Neuron (in vitro differentiated cells): ENCODE measurements at regions not wholly inside any gene's neighbourhood (a gene's known extent, or its start where the extent isn't known, plus 50 kb on each side); places are given as distances from the start of the nearest gene placed in this dataset.

ENCODE experiments used
- H2AFZ ChIP-seq: one replicate; pipeline ENCODE4 v1.6.1; 2013; ENCODE audit warnings: low read depth, mild to moderate bottlenecking, inconsistent platforms, low read length, moderate library complexity
- H3K27me3 ChIP-seq: one replicate; pipeline ENCODE4 v1.6.1; 2013; ENCODE audit warnings: low read length; ENCODE audit not compliant: insufficient read depth
- H3K36me3 ChIP-seq: one replicate; pipeline ENCODE4 v1.6.1; 2013; ENCODE audit warnings: low read length; ENCODE audit not compliant: insufficient read depth
- H3K4me1 ChIP-seq: one replicate; pipeline ENCODE4 v1.6.1; 2013; ENCODE audit warnings: low read length; ENCODE audit not compliant: insufficient read depth
- H3K4me3 ChIP-seq: 2 replicates; pipeline ENCODE4 v1.5.1; 2013; ENCODE audit warnings: mild to moderate bottlenecking, low read length, moderate library complexity
- H3K9me3 ChIP-seq: one replicate; pipeline ENCODE4 v1.6.1; 2013; ENCODE audit warnings: low read length

DNA sequence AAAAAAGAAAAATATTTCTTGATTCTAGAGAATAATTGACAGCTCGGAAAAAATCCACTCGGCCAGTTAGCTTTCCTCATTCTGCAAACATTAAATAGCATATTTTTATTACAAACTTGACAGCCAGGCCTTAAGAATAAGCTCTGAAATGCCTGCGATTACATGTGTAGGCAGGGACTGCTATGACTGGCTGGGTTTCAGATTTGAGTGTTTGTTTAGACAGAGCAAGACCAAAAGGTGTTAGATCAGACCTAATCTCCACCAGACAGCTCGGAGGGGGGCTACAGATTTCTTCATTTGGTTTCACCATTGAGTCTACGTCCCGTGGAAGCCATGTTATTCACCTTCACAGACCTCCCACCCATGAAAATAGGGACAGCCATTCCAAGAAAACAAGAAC lies 192.1 kb upstream of the ADAMTS5 start:
- Histone ChIP-seq H3K27me3 (no peaks in the 10 kb centered on the region), H2AFZ (no peak overlapping the region), H3K36me3 (no peaks in the 10 kb centered on the region)

DNA sequence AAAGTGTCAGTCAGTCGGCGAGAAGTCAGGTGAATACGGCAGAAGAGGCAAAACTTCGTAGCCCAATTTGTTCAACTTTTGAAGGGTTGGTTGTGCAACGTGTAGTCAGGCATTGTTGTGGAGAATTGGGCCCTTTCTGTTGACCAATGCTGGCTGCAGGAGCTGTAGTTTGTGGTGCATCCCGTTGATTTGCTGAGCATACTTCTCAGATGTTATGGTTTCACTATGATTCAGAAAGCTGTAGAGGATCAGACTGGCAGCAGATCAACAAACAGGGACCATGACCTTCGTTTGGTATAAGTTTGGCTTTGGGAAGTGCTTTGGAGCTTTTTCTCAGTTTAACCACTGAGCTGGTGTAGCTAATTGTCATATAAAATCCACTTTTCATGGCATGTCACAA lies 190.2 kb upstream of the ADAMTS5 start:
- no peak overlapping the region for H3K4me3 ChIP-seq
- no peaks in the 10 kb centered on the region for H3K36me3 ChIP-seq
- no peaks in the 10 kb centered on the region for H3K4me1 ChIP-seq
- H3K9me3 ChIP-seq: no peaks in the 10 kb centered on the region
- no peak overlapping the region for H2AFZ ChIP-seq
- no peaks in the 10 kb centered on the region for H3K27me3 ChIP-seq

More for the DNA sequence above, 192.1 kb upstream of the ADAMTS5 start:
- Histone ChIP-seq H3K4me3 (no peak overlapping the region), H3K9me3 (no peaks in the 10 kb centered on the region), H3K4me1 (no peaks in the 10 kb centered on the region)

DNA sequence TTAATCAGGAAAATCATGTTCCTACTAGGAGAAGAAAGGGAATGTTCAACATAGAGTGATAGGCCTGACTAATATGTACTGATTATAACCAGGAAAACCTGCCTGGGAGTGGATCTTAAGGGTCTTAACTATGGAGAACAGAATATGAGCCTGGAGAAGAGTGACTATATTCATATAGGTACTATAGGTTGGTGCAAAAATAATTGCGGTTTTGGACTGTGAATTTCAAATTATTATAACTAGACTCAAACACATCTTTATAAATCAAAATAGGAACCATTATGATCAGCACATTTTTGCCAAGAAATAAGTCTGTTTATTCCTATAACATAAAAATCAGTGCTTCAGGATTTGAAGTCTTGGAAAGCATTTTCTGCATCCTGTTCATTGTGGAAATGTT lies 189.8 kb upstream of the ADAMTS5 start:
- no peaks in the 10 kb centered on the region for H3K36me3 ChIP-seq
- no peaks in the 10 kb centered on the region for H3K27me3 ChIP-seq
- H3K9me3 ChIP-seq: no peaks in the 10 kb centered on the region
- H3K4me3 ChIP-seq: no peak overlapping the region
- no peak overlapping the region for H2AFZ ChIP-seq
- H3K4me1 ChIP-seq: no peaks in the 10 kb centered on the region

- Histone ChIP-seq H3K27me3 (no peaks in the 10 kb centered on the region), H2AFZ (no peak overlapping the region), H3K9me3 (no peaks in the 10 kb centered on the region), H3K4me1 (no peaks in the 10 kb centered on the region), H3K4me3 (no peak overlapping the region), H3K36me3 (no peaks in the 10 kb centered on the region)
Observed at GRCh38 chr21:27155130-27155500, 188.2 kb upstream of the ADAMTS5 start.

DNA sequence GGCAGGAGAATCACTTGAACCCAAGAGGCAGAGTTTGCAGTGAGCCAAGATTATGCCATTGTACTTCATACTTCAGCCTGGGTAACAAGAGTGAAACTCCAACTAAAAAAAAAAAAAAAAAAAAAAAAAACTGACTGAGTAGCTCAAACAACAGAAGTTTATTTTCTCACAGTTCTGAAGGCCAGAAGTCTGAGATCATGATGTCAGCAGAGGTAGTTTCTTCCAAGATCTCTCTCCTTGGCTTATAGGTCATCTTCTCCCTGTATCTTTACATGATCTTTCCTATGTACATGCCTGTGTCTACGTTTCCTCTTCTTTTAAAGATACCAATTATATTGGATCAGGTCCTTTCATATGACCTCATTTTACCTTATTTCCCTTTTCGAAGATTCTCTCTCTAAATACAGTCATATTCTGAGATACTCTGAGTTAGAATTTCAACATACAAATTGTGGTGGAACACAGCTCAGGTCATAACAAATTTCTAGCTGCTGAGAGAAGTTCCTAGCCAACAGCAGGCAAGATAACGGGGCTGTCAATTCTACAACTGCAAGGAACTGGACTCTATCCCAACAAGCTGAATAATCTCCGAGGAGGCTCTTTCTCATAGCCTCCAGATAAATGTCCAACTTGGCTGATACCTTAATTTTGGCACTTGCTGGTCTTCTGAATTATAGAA lies 187.7 kb upstream of the ADAMTS5 start:
- Histone ChIP-seq H2AFZ (no peak overlapping the region), H3K27me3 (no peaks in the 10 kb centered on the region), H3K9me3 (no peaks in the 10 kb centered on the region), H3K4me3 (no peak overlapping the region), H3K36me3 (no peaks in the 10 kb centered on the region), H3K4me1 (no peaks in the 10 kb centered on the region)

- no peak overlapping the region for H3K4me3 ChIP-seq
- H2AFZ ChIP-seq: no peak overlapping the region
- no peaks in the 10 kb centered on the region for H3K27me3 ChIP-seq
- H3K36me3 ChIP-seq: no peaks in the 10 kb centered on the region
- H3K9me3 ChIP-seq: no peaks in the 10 kb centered on the region
- no peaks in the 10 kb centered on the region for H3K4me1 ChIP-seq
Observed at GRCh38 chr21:27152996-27153395, 186.1 kb upstream of the ADAMTS5 start.

DNA sequence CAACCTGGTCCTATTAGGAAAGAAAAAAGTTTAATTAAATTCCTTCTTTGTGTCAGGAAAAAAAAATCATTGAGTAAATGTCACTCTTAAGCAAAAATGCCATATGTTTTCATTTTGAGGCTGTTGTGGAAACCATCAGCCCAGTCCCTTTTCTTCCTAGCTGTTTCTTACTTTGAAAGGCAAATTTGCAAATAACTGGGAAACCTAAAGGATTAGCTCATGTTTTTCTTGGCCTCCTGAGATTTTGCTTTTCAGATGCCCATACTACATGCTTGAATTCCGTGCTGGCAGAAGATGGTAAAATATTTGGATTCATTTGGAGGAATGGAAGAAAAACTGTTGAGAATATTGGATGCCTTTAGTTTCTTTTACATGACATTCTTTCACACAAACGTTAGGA lies 182.1 kb upstream of the ADAMTS5 start:
- no peak overlapping the region for H3K4me3 ChIP-seq
- H3K27me3 ChIP-seq: no peaks in the 10 kb centered on the region
- no peaks in the 10 kb centered on the region for H3K36me3 ChIP-seq
- no peaks in the 10 kb centered on the region for H3K4me1 ChIP-seq
- no peak overlapping the region for H2AFZ ChIP-seq
- H3K9me3 ChIP-seq: no peaks in the 10 kb centered on the region

GRCh38 chr21:27146268-27146667 lies 179.4 kb upstream of the ADAMTS5 start:
- Histone ChIP-seq H3K27me3 (no peaks in the 10 kb centered on the region), H3K9me3 (no peaks in the 10 kb centered on the region), H3K4me1 (no peaks in the 10 kb centered on the region), H2AFZ (no peak overlapping the region), H3K4me3 (no peak overlapping the region), H3K36me3 (no peaks in the 10 kb centered on the region)

DNA sequence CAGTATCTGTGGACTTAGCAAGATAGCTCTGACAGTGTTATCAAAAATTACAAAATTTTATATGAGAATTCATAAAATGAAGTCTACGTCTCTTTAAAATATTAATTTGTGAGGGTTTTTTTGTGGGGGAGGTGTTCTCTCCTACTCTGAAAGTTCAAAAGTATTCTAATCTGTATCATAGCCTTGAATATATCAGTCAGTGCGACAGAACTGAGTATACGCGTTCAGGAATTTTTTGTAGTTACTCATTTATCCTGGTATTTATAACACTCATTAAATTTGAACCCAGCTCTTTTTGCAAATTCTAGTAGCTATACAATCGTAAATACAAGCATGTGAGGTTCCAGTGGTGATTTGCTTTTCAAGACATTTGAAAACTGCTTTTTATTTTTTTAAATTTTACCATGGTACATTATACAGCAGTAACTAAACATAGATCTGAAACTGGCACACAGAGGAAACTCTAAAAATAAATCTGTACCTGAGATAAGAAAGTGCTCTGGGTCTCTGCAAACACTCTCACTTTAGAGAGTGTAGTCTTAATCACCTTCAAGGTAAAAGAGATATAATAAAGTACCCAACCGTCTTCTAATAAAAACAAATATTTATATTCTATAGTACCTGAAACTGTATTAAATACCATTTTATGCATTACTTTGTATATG lies 178.4 kb upstream of the ADAMTS5 start:
- Histone ChIP-seq H3K9me3 (no peaks in the 10 kb centered on the region), H3K27me3 (no peaks in the 10 kb centered on the region), H2AFZ (no peak overlapping the region), H3K4me1 (no peaks in the 10 kb centered on the region), H3K4me3 (no peak overlapping the region), H3K36me3 (no peaks in the 10 kb centered on the region)

DNA sequence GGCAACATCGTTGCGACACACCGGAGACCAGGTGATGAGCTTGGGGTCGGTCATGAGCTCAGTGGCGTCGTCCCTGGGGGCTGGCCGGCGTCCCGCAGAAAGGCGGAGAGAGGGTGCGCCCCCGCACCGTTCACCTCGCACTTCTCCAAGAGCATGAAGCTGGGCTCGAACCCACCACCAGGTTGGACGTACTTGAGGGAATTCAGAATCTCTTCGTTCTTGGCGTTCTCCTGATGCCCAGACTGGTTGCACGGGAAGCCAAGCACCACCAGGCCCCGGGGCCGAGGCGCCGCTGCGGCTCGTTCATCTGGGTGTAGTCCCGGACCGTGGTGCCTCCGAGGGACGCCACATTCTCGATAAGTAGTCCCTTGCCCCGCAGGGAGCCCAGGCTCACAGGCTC lies 176.6 kb upstream of the ADAMTS5 start:
- no peaks in the 10 kb centered on the region for H3K4me1 ChIP-seq
- no peaks in the 10 kb centered on the region for H3K9me3 ChIP-seq
- no peaks in the 10 kb centered on the region for H3K27me3 ChIP-seq
- H2AFZ ChIP-seq: no peak overlapping the region
- H3K36me3 ChIP-seq: no peaks in the 10 kb centered on the region
- H3K4me3 ChIP-seq: no peak overlapping the region

GRCh38 chr21:27139526-27139925 lies 172.6 kb upstream of the ADAMTS5 start:
- Histone ChIP-seq H3K4me1 (no peaks in the 10 kb centered on the region), H3K9me3 (no peaks in the 10 kb centered on the region), H2AFZ (no peak overlapping the region), H3K4me3 (no peak overlapping the region), H3K27me3 (no peaks in the 10 kb centered on the region), H3K36me3 (no peaks in the 10 kb centered on the region)

DNA sequence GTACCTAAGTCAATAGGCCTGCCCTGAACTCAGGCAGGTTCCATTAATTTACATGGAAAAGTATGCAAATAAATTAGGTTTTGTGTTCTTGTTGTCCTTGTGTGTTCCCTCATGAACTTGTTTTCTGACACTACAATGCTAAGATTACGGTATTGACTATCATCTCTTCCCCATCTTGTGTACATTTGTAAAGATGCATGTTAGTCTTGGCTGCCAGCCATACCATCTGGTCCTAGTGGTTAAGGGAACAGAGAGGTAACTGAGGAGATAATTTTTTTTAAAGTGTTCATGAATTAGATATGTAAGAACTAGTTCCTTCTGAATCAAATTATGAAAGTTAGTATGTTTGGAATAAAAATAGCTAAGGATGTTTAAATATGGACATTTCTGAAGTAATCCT lies 167.6 kb upstream of the ADAMTS5 start:
- H3K36me3 ChIP-seq: no peaks in the 10 kb centered on the region
- H3K9me3 ChIP-seq: no peaks in the 10 kb centered on the region
- H3K4me3 ChIP-seq: no peak overlapping the region
- no peaks in the 10 kb centered on the region for H3K27me3 ChIP-seq
- no peaks in the 10 kb centered on the region for H3K4me1 ChIP-seq
- no peak overlapping the region for H2AFZ ChIP-seq

DNA sequence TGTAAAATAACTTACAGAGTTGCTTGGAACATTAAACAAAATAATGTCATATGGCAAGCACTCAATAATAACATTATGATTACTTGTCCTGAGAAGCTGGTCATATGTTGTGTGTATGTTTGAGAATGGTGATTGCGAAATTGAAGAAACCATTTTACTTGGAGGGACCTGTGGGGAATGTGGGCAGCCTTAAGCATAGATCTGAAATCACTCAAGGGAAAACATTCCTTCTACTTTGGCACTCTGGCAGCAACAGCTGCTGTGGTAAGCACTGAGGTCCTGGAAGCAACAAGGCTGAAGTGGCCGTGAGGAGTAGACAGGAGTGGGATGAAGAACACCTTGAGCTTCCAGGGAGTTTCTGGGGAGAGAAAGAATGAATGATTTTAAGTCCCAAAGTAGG lies 165.4 kb upstream of the ADAMTS5 start:
- no peaks in the 10 kb centered on the region for H3K4me1 ChIP-seq
- no peaks in the 10 kb centered on the region for H3K9me3 ChIP-seq
- no peaks in the 10 kb centered on the region for H3K36me3 ChIP-seq
- no peaks in the 10 kb centered on the region for H3K27me3 ChIP-seq
- no peak overlapping the region for H3K4me3 ChIP-seq
- no peak overlapping the region for H2AFZ ChIP-seq

GRCh38 chr21:27130154-27130553 lies 163.3 kb upstream of the ADAMTS5 start:
- no peaks in the 10 kb centered on the region for H3K36me3 ChIP-seq
- no peak overlapping the region for H2AFZ ChIP-seq
- no peaks in the 10 kb centered on the region for H3K4me1 ChIP-seq
- H3K9me3 ChIP-seq: no peaks in the 10 kb centered on the region
- H3K27me3 ChIP-seq: no peaks in the 10 kb centered on the region
- H3K4me3 ChIP-seq: no peak overlapping the region
